Chondrocyte (in vitro differentiated cells): ENCODE measurements at regions not wholly inside any gene's neighbourhood (a gene's known extent, or its start where the extent isn't known, plus 50 kb on each side); places are given as distances from the start of the nearest gene placed in this dataset.
"Not testable (repeated sequence)": the region's sequence is repeated elsewhere in the genome, so short reads cannot be mapped to it uniquely, and the experiment has no call there.

Experiments
- DNase-seq: peaks from one replicate; pipeline ENCODE4 v3.0.0; 2021; ENCODE audit warnings: mixed read lengths, low spot score
- H3K27ac Mint-ChIP-seq: one replicate; pipeline ENCODE4 v1.8.0; 2021; ENCODE audit warnings: mild to moderate bottlenecking, moderate library complexity, mixed read lengths; ENCODE audit not compliant: unreplicated experiment
- H3K27me3 Mint-ChIP-seq: 2 replicates; pipeline ENCODE4 v1.8.0; 2021; ENCODE audit warnings: low read depth, mixed read lengths
- H3K36me3 Mint-ChIP-seq: 2 replicates; pipeline ENCODE4 v1.8.0; 2021; ENCODE audit warnings: low read depth, mixed read lengths
- H3K4me1 Mint-ChIP-seq: 2 replicates; pipeline ENCODE4 v1.8.0; 2021; ENCODE audit warnings: low read depth, mild to moderate bottlenecking, mixed read lengths
- H3K4me3 Mint-ChIP-seq: one replicate; pipeline ENCODE4 v1.8.0; 2021; ENCODE audit warnings: mild to moderate bottlenecking, moderate library complexity, mixed read lengths; ENCODE audit not compliant: unreplicated experiment
- H3K9me3 Mint-ChIP-seq: 2 replicates; pipeline ENCODE4 v1.8.0; 2021; ENCODE audit warnings: low read depth, mixed read lengths
- CTCF ChIP-seq: fragments of 200-600 bp; sonication (generic); IDR thresholded peaks from 2 replicates; pipeline ENCODE4 v1.5.0; 2021; ENCODE audit warnings: antibody characterized with exemption, mild to moderate bottlenecking, moderate library complexity

- no peak for TF ChIP-seq CTCF
- no peaks in the 10 kb centered on the region for H3K36me3 Mint-ChIP-seq
- H3K9me3 Mint-ChIP-seq = no peaks in the 10 kb centered on the region
- H3K27ac Mint-ChIP-seq = peak overlapping the region; percentile 28
- H3K4me1 Mint-ChIP-seq = peaks cover 15% of the 10 kb centered on the region
- no peak overlapping the region for H3K4me3 Mint-ChIP-seq
- H3K27me3 Mint-ChIP-seq = no peaks in the 10 kb centered on the region
- DNase-seq = no peak
Measured at GRCh38 chr2:149701241-149701640, 113.7 kb upstream of the MMADHC start.

- Mint-ChIP-seq H3K27me3 (no peaks in the 10 kb centered on the region), H3K9me3 (peaks cover 4% of the 10 kb centered on the region), H3K4me3 (no peak overlapping the region), H3K27ac (peak overlapping the region; percentile 88), H3K36me3 (no peaks in the 10 kb centered on the region), H3K4me1 (peaks cover 31% of the 10 kb centered on the region)
- no peak for DNase-seq
- no peak for TF ChIP-seq CTCF
Measured at GRCh38 chr2:149692961-149693396, 105.4 kb upstream of the MMADHC start.

- peaks cover 40% of the 10 kb centered on the region for H3K4me1 Mint-ChIP-seq
- no peak overlapping the region for H3K27ac Mint-ChIP-seq
- peaks cover 4% of the 10 kb centered on the region for H3K9me3 Mint-ChIP-seq
- no peak overlapping the region for H3K4me3 Mint-ChIP-seq
- no peak for TF ChIP-seq CTCF
- no peaks in the 10 kb centered on the region for H3K27me3 Mint-ChIP-seq
- no peak for DNase-seq
- no peaks in the 10 kb centered on the region for H3K36me3 Mint-ChIP-seq
Measured at GRCh38 chr2:149690825-149691224, 103.2 kb upstream of the MMADHC start.

GRCh38 chr2:149687052-149687427 is 99.5 kb upstream of the MMADHC start:
- no peaks in the 10 kb centered on the region for H3K27me3 Mint-ChIP-seq
- H3K4me1 Mint-ChIP-seq = peaks cover 23% of the 10 kb centered on the region
- no peak for TF ChIP-seq CTCF
- H3K36me3 Mint-ChIP-seq = peaks cover 1% of the 10 kb centered on the region
- no peak overlapping the region for H3K27ac Mint-ChIP-seq
- H3K4me3 Mint-ChIP-seq = no peak overlapping the region
- DNase-seq = no peak
- peaks cover 6% of the 10 kb centered on the region for H3K9me3 Mint-ChIP-seq

- H3K9me3 Mint-ChIP-seq = peaks cover 6% of the 10 kb centered on the region
- peaks cover 1% of the 10 kb centered on the region for H3K36me3 Mint-ChIP-seq
- no peak for TF ChIP-seq CTCF
- DNase-seq = no peak
- no peaks in the 10 kb centered on the region for H3K27me3 Mint-ChIP-seq
- H3K4me3 Mint-ChIP-seq = no peak overlapping the region
- peak overlapping the region; percentile 19 for H3K27ac Mint-ChIP-seq
- peaks cover 18% of the 10 kb centered on the region for H3K4me1 Mint-ChIP-seq
Measured at GRCh38 chr2:149686136-149687051, 98.8 kb upstream of the MMADHC start.

- not testable (repeated sequence) for DNase-seq, H3K9me3 Mint-ChIP-seq, H3K36me3 Mint-ChIP-seq, H3K27ac Mint-ChIP-seq, H3K4me3 Mint-ChIP-seq, H3K27me3 Mint-ChIP-seq
- peaks cover 14% of the 10 kb centered on the region for H3K4me1 Mint-ChIP-seq
Measured at GRCh38 chr2:149685401-149685800, 97.8 kb upstream of the MMADHC start.
